ENCODE measurements at regions not wholly inside any gene's neighbourhood (a gene's known extent, or its start where the extent isn't known, plus 50 kb on each side); places are given as distances from the start of the nearest gene placed in this dataset.

DNA sequence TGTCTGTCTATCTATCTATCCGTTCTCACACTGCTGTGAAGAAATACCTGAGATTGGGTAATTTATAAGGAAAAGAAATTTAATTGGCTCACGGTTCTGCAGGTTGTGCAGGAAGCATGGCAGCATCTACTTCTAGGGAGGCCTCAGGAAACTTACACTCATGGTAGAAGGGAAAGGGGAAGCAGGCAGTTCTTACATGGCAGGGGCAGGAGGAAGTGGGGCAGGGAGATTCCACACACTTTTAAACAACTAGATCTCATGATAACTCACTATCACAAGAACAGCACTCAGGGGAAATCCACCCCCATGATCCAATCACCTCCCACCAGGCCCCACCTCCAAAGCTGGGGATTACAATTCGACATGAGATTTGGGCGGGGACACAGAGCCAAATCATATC lies 105.3 kb downstream of the SLC10A2 start:
- TF ChIP-seq, protein P1, sequence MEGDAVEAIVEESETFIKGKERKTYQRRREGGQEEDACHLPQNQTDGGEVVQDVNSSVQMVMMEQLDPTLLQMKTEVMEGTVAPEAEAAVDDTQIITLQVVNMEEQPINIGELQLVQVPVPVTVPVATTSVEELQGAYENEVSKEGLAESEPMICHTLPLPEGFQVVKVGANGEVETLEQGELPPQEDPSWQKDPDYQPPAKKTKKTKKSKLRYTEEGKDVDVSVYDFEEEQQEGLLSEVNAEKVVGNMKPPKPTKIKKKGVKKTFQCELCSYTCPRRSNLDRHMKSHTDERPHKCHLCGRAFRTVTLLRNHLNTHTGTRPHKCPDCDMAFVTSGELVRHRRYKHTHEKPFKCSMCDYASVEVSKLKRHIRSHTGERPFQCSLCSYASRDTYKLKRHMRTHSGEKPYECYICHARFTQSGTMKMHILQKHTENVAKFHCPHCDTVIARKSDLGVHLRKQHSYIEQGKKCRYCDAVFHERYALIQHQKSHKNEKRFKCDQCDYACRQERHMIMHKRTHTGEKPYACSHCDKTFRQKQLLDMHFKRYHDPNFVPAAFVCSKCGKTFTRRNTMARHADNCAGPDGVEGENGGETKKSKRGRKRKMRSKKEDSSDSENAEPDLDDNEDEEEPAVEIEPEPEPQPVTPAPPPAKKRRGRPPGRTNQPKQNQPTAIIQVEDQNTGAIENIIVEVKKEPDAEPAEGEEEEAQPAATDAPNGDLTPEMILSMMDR (conservative IDR thresholded peaks at IDR 0.05; ENCODE audit: low read depth, low read length): no peak
- H3K4me3 ChIP-seq (ENCODE audit: low read depth, low read length): no peak overlapping the region
- DNase-seq (ENCODE audit: low read depth): no peak

DNA sequence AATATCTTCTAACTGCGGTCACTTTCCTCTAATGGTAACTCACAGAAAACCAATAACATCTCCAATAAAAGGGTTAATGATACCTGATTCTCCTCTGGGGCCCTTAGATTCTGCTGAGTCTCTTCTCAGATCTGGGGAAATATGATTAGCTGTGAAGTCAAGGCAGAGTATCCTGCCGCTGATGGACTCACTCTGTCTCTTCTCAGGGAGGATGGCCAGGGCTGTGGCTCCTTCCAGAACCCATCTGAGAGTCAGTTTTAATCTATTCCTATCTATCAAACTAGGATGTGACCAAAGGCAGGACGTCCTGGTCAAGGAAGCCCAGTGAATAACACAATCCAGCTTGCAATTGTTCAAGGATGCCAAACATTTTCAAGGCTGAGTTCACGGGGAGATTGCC lies 109.8 kb downstream of the SLC10A2 start:
- no peak overlapping the region for H3K4me3 ChIP-seq (ENCODE audit: low read depth, low read length)
- no peak for DNase-seq (ENCODE audit: low read depth)
- TF ChIP-seq, protein P1 (conservative IDR thresholded peaks at IDR 0.05; ENCODE audit: low read depth, low read length): no peak

DNA sequence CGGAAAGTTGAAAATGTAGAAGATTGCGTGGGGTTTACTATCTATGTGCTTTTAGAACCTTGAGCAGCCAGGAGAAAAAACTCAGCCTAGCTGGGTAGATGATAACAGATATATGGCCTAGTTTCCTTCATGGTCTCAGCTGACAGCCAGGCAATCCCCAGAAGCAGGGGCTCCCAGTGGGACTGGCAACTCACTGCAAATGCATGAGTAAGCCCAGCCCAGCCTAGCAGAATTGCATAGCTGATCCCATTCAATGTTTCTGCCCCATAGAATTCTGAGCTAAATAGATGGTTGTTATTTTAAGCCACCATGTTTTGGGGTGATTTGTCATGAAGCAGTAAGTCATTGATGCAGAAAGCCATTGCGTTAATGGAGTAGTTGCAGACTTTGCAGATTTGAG lies 108.5 kb downstream of the ERCC5 start:
- no peak overlapping the region for H3K4me3 ChIP-seq (ENCODE audit: low read depth, low read length)
- TF ChIP-seq, protein P1 (conservative IDR thresholded peaks at IDR 0.05; ENCODE audit: low read depth, low read length): no peak
- DNase-seq (ENCODE audit: low read depth): no peak

DNA sequence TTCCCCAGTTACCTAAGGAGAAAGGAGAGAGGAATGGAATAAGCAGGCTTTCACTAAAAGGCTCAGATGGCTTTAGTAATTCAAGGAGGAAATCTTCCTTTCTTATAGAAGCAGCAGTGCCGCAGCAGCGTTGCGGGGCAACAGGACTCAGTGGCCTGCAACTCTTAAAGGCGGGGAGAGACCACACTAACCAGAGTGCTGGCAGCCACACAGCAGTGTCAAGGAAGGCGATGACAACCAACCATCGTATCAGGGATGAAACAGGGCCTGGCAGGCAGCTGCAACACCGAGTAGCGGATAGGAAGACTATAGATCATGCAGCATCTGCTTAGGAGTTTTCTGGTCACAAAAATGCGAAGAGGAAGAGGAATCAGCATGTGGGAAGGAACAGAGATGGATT lies 106.0 kb downstream of the ERCC5 start:
- TF ChIP-seq, protein P1 (conservative IDR thresholded peaks at IDR 0.05; ENCODE audit: low read depth, low read length): no peak
- DNase-seq (ENCODE audit: low read depth): no peak
- H3K4me3 ChIP-seq (ENCODE audit: low read depth, low read length): no peak overlapping the region

DNA sequence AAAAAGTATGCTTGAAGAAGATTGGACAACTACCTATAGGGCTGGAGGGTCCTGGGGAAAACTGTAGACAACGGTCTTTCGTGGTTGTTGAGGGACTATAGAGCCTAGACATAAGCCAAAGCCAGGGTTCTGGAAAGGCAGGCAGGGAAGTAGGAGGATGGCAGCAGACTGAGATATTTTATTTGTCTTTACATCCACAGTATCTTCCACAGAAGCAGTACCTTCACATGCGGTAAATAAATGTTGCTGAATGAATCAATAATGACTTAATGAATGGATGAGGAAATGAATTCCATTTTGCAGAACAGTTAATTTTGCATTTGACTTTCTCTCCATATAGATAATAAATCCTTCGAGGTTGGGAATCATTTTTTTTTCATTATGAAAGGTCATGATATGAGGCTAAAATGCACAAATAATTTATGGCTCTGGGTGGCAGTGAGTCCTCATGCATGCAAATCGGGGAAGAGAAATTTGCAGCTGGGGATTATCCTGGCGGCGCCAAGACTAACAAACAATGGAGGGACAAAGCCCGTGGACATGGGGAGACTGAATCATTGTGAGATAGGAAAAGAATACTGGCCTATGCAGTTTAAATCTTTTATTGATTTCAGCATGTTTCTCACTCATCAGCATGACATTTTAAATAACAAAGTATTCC lies 102.0 kb downstream of the ERCC5 start:
- DNase-seq (ENCODE audit: low read depth): no peak
- TF ChIP-seq, protein P1 (conservative IDR thresholded peaks at IDR 0.05; ENCODE audit: low read depth, low read length): no peak
- H3K4me3 ChIP-seq (ENCODE audit: low read depth, low read length): no peak overlapping the region

DNA sequence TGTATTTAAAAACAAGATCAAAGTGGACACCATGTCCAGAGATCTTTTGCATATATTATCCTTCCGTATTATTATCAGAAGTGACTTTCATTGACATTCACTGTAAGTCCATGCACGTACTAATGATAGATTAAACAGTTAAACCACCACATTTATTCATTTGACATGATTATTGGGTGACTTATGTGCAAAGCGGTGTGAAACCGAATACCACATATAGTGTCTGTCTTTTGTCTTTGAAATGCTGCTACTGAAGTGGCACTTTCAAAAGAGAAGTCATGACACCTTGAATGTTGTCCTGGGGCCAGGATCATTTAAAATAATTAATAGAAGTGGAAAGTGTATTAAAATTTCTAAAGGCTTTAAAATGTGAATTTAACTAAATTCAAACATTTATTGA lies 100.1 kb downstream of the ERCC5 start:
- TF ChIP-seq, protein P1 (conservative IDR thresholded peaks at IDR 0.05; ENCODE audit: low read depth, low read length): no peak
- DNase-seq (ENCODE audit: low read depth): no peak
- no peak overlapping the region for H3K4me3 ChIP-seq (ENCODE audit: low read depth, low read length)

DNA sequence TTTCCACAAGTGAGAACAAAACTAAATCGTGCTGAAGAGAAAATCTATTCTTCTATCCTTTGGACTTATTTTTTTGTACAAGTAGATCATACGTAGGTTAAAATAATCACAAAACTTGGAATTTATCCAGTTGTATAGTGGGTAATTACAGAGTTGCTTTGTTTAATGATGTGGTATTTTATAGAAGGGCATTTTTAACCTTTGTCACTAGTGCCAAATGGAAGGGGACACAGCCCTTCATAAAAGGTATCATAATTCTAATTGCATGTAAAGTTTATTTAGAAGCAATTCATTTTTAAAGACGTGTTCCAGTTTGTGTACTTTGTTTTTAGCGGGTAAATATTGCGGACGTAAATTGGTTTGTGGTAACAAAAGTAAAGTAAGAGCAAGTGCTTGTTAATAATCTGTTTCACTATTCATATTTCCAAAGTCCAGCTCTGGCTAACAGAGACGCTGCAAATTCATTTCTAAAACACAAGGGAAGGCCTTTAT lies 99.5 kb downstream of the ERCC5 start:
- no peak for DNase-seq (ENCODE audit: low read depth)
- TF ChIP-seq, protein P1 (conservative IDR thresholded peaks at IDR 0.05; ENCODE audit: low read depth, low read length): no peak
- no peak overlapping the region for H3K4me3 ChIP-seq (ENCODE audit: low read depth, low read length)
